H9 (cell line): ENCODE measurements at regions not wholly inside any gene's neighbourhood (a gene's known extent, or its start where the extent isn't known, plus 50 kb on each side); places are given as distances from the start of the nearest gene placed in this dataset.

Experiments
- DNase-seq: peaks from one replicate; pipeline ENCODE4 v3.0.0-alpha.2; 2017
- H2AFZ ChIP-seq: one replicate; pipeline ENCODE4 v1.6.1; 2013; ENCODE audit warnings: mild to moderate bottlenecking, low read length, control low read depth, moderate library complexity
- H2AK5ac ChIP-seq: 2 replicates; pipeline ENCODE4 v1.6.1; 2013; ENCODE audit warnings: low read length, control low read depth, mixed read lengths; ENCODE audit not compliant: insufficient read length
- H2BK120ac ChIP-seq: one replicate; pipeline ENCODE4 v1.6.1; 2013; ENCODE audit warnings: low read depth, mild to moderate bottlenecking, low read length, control low read depth, inconsistent platforms; ENCODE audit not compliant: poor library complexity, severe bottlenecking
- H2BK12ac ChIP-seq: 2 replicates; pipeline ENCODE4 v1.6.1; 2013; ENCODE audit warnings: low read length, control low read depth, mixed read lengths, low read depth; ENCODE audit not compliant: insufficient read length
- H2BK15ac ChIP-seq: 2 replicates; pipeline ENCODE4 v1.6.1; 2013; ENCODE audit warnings: low read depth, low read length, control low read depth
- H2BK20ac ChIP-seq: one replicate; pipeline ENCODE4 v1.6.1; 2013; ENCODE audit warnings: low read depth, mild to moderate bottlenecking, low read length, control low read depth, inconsistent platforms; ENCODE audit not compliant: poor library complexity, severe bottlenecking
- H2BK5ac ChIP-seq: 2 replicates; pipeline ENCODE4 v1.6.1; 2013; ENCODE audit warnings: low read length, control low read depth, mixed read lengths; ENCODE audit not compliant: insufficient read length
- H3K14ac ChIP-seq: 2 replicates; pipeline ENCODE4 v1.6.1; 2013; ENCODE audit warnings: low read length, control low read depth; ENCODE audit not compliant: insufficient read depth
- H3K18ac ChIP-seq: 2 replicates; pipeline ENCODE4 v1.6.1; 2013; ENCODE audit warnings: low read depth, mild to moderate bottlenecking, mixed read lengths, low read length, control low read depth; ENCODE audit not compliant: insufficient read length
- H3K23ac ChIP-seq: 2 replicates; pipeline ENCODE4 v1.6.1; 2013; ENCODE audit warnings: low read length, control low read depth, mixed read lengths, low read depth; ENCODE audit not compliant: insufficient read length
- H3K23me2 ChIP-seq: 2 replicates; pipeline ENCODE4 v1.6.1; 2013; ENCODE audit warnings: low read depth, mild to moderate bottlenecking, mixed read lengths, low read length, control low read depth; ENCODE audit not compliant: insufficient read length, poor library complexity, severe bottlenecking
- H3K27ac ChIP-seq: 2 replicates; pipeline ENCODE4 v1.5.1; 2013; ENCODE audit warnings: low read length, control low read depth, mixed read lengths, low read depth; ENCODE audit not compliant: insufficient read length
- H3K27me3 ChIP-seq: 2 replicates; pipeline ENCODE4 v1.6.1; 2013; ENCODE audit warnings: low read length, control low read depth, inconsistent platforms; ENCODE audit not compliant: insufficient read depth
- H3K4ac ChIP-seq: 2 replicates; pipeline ENCODE4 v1.6.1; 2013; ENCODE audit warnings: low read depth, mild to moderate bottlenecking, control low read depth, inconsistent platforms, low read length, moderate library complexity
- H3K4me1 ChIP-seq: 2 replicates; pipeline ENCODE4 v1.6.1; 2013; ENCODE audit warnings: low read length, control low read depth, inconsistent platforms; ENCODE audit not compliant: insufficient read depth
- H3K4me2 ChIP-seq: 2 replicates; pipeline ENCODE4 v1.6.1; 2013; ENCODE audit warnings: low read length, control low read depth, mixed read lengths; ENCODE audit not compliant: insufficient read length, insufficient read depth
- H3K56ac ChIP-seq: 2 replicates; pipeline ENCODE4 v1.6.1; 2013; ENCODE audit warnings: low read depth, mild to moderate bottlenecking, mixed read lengths, low read length, control low read depth; ENCODE audit not compliant: insufficient read length
- H3K79me1 ChIP-seq: 2 replicates; pipeline ENCODE4 v1.6.1; 2013; ENCODE audit warnings: low read depth, mild to moderate bottlenecking, moderate library complexity, low read length, control low read depth, inconsistent platforms; ENCODE audit not compliant: insufficient read depth, poor library complexity, severe bottlenecking
- H3K79me2 ChIP-seq: 2 replicates; pipeline ENCODE4 v1.6.1; 2013; ENCODE audit warnings: low read length, control low read depth, inconsistent platforms; ENCODE audit not compliant: insufficient read depth
- H3K9ac ChIP-seq: 2 replicates; pipeline ENCODE4 v1.6.1; 2013; ENCODE audit warnings: low read length, control low read depth, mixed read lengths; ENCODE audit not compliant: insufficient read length; ENCODE audit errors: extremely low read depth
- H3K9me3 ChIP-seq: one replicate; pipeline ENCODE4 v1.6.1; 2013; ENCODE audit warnings: low read depth, low read length, inconsistent platforms; ENCODE audit not compliant: control insufficient read depth
- H3T11ph ChIP-seq: one replicate; pipeline ENCODE4 v1.6.1; 2013; ENCODE audit warnings: mild to moderate bottlenecking, low read length, control low read depth, inconsistent platforms
- H4K20me1 ChIP-seq: one replicate; pipeline ENCODE4 v1.6.1; 2013; ENCODE audit not compliant: control insufficient read depth, insufficient read length, insufficient read depth
- H4K5ac ChIP-seq: 2 replicates; pipeline ENCODE4 v1.6.1; 2013; ENCODE audit warnings: low read depth, mild to moderate bottlenecking, mixed read lengths, low read length, control low read depth; ENCODE audit not compliant: insufficient read length
- H4K8ac ChIP-seq: replicated peaks from 2 replicates; pipeline ENCODE4 v1.6.1; 2013; ENCODE audit warnings: low read length, control low read depth, mixed read lengths, low read depth; ENCODE audit not compliant: insufficient read length
- H4K91ac ChIP-seq: 2 replicates; pipeline ENCODE4 v1.6.1; 2013; ENCODE audit warnings: low read depth, mild to moderate bottlenecking, moderate library complexity, mixed read lengths, low read length, control low read depth; ENCODE audit not compliant: insufficient read length
- H3K27ac Mint-ChIP-seq, 3 experiments: 2 replicates in 2 of 3; 3 replicates in 1 of 3; pipeline ENCODE4 v1.8.0; 2020 to 2021; ENCODE audit warnings: mixed read lengths in 3 of 3, mild to moderate bottlenecking in 1 of 3, moderate library complexity in 1 of 3
- H3K27me3 Mint-ChIP-seq: 2 replicates; pipeline ENCODE4 v1.8.0; 2021; ENCODE audit warnings: low read depth, mild to moderate bottlenecking, moderate library complexity, mixed read lengths
- H3K36me3 Mint-ChIP-seq, 3 experiments: 2 replicates in 2 of 3; 3 replicates in 1 of 3; pipeline ENCODE4 v1.8.0; 2020 to 2021; ENCODE audit warnings: low read depth in 3 of 3, mixed read lengths in 3 of 3; ENCODE audit not compliant: insufficient read depth in 1 of 3
- H3K4me1 Mint-ChIP-seq, 2 experiments: 2 replicates each; pipeline ENCODE4 v1.8.0; 2020; ENCODE audit warnings: mixed read lengths in 2 of 2
- H3K4me3 Mint-ChIP-seq, 2 experiments: 2 replicates in 1 of 2; 3 replicates in 1 of 2; pipeline ENCODE4 v1.8.0; 2020 to 2021; ENCODE audit warnings: mild to moderate bottlenecking in 2 of 2, mixed read lengths in 2 of 2, moderate library complexity in 1 of 2
- H3K9me3 Mint-ChIP-seq, 2 experiments: 2 replicates in 1 of 2; 3 replicates in 1 of 2; pipeline ENCODE4 v1.8.0; 2020; ENCODE audit warnings: mild to moderate bottlenecking in 2 of 2, mixed read lengths in 2 of 2, moderate library complexity in 1 of 2
- CTCF ChIP-seq: fragments of 200-600 bp; sonication (generic); conservative IDR thresholded peaks from 3 replicates; pipeline ENCODE4 v1.8.0; 2021; ENCODE audit warnings: antibody characterized with exemption, mild to moderate bottlenecking
- WGBS: extraction: QIAGEN DNeasy Blood & Tissue Kit; methylation state at CpG from one replicate; pipeline ENCODE4 v1.1.7; 2013; ENCODE audit warnings: missing lambda C conversion rate, low lambda C conversion rate, mixed read lengths; ENCODE audit not compliant: insufficient read length; ENCODE audit errors: extremely low coverage; 5-methylcytosine and 5-hydroxymethylcytosine counted together

GRCh38 chr3:67977762-67978161 lies 323.4 kb upstream of the SUCLG2 start:
- Histone ChIP-seq H3K18ac (no peak overlapping the region), H3K14ac (no peak overlapping the region), H3K23ac (no peak overlapping the region), H2BK5ac (no peak overlapping the region), H3K4me1 (no peaks in the 10 kb centered on the region), H2AK5ac (no peak overlapping the region), H3K27me3 (no peaks in the 10 kb centered on the region), H3K79me1 (no peaks in the 10 kb centered on the region), H4K20me1 (no peaks in the 10 kb centered on the region), H3K4me2 (no peak overlapping the region), H2BK15ac (no peak overlapping the region), H4K91ac (no peak overlapping the region), H3K27ac (no peak overlapping the region), H3K23me2 (no peaks in the 10 kb centered on the region), H4K8ac (no peak overlapping the region), H2BK120ac (no peak overlapping the region), H2BK20ac (no peak overlapping the region), H3K4ac (no peak overlapping the region), H3K9me3 (no peaks in the 10 kb centered on the region), H2BK12ac (no peak overlapping the region), H3K9ac (no peak overlapping the region), H4K5ac (no peak overlapping the region), H3T11ph (no peak overlapping the region), H2AFZ (no peak overlapping the region), H3K79me2 (no peaks in the 10 kb centered on the region), H3K56ac (no peak overlapping the region)
- Mint-ChIP-seq H3K4me1 (no peaks in the 10 kb centered on the region; a peak in 1 of 4 replicates), H3K4me3 (no peak overlapping the region), H3K27ac (no peak overlapping the region), H3K27me3 (no peaks in the 10 kb centered on the region), H3K9me3 (no peaks in the 10 kb centered on the region; a peak in 1 of 5 replicates), H3K36me3 (no peaks in the 10 kb centered on the region; a peak in 1 of 7 replicates)
- no CpG with 5 or more reads among the region's 2 CpGs for WGBS
- TF ChIP-seq CTCF, result no peak
- no peak for DNase-seq
